Keratinocyte (primary cell): ENCODE measurements at regions not wholly inside any gene's neighbourhood (a gene's known extent, or its start where the extent isn't known, plus 50 kb on each side); places are given as distances from the start of the nearest gene placed in this dataset.

Experiments
- EZH2 ChIP-seq: IDR thresholded peaks from one replicate; pipeline ENCODE4 v1.6.1; 2012; ENCODE audit warnings: inconsistent platforms, mild to moderate bottlenecking, low read length, moderate library complexity
- TF ChIP-seq, protein P1 (sequence below), 3 experiments: IDR thresholded peaks in 1 of 3; conservative IDR thresholded peaks in 1 of 3; optimal IDR thresholded peaks in 1 of 3; 2 replicates in 2 of 3; 3 replicates in 1 of 3; pipeline versions ENCODE3 to v1.5.1; 2011; ENCODE audit warnings: low read length in 3 of 3, mild to moderate bottlenecking in 3 of 3, moderate library complexity in 2 of 3, control low read depth in 1 of 3, inconsistent platforms in 1 of 3; ENCODE audit not compliant: insufficient read depth in 2 of 3; ENCODE audit errors: extremely low read depth in 1 of 3

GRCh38 chr5:38789777-38790176 lies 56.0 kb upstream of the OSMR start:
- TF ChIP-seq, protein P1, sequence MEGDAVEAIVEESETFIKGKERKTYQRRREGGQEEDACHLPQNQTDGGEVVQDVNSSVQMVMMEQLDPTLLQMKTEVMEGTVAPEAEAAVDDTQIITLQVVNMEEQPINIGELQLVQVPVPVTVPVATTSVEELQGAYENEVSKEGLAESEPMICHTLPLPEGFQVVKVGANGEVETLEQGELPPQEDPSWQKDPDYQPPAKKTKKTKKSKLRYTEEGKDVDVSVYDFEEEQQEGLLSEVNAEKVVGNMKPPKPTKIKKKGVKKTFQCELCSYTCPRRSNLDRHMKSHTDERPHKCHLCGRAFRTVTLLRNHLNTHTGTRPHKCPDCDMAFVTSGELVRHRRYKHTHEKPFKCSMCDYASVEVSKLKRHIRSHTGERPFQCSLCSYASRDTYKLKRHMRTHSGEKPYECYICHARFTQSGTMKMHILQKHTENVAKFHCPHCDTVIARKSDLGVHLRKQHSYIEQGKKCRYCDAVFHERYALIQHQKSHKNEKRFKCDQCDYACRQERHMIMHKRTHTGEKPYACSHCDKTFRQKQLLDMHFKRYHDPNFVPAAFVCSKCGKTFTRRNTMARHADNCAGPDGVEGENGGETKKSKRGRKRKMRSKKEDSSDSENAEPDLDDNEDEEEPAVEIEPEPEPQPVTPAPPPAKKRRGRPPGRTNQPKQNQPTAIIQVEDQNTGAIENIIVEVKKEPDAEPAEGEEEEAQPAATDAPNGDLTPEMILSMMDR (optimal IDR thresholded peaks at IDR 0.05 in 1 of 3, IDR thresholded peaks at IDR 0.05 in 1 of 3, conservative IDR thresholded peaks at IDR 0.05 in 1 of 3; ENCODE audit: extremely low read depth in 1 of 3, insufficient read depth in 2 of 3, low read length in 3 of 3), result no peak
- TF ChIP-seq EZH2, result no peak
